Activated CD4-positive, alpha-beta T cell treated with anti-CD3 and anti-CD28 coated beads, Interleukin-2, amount 50 U/mL, for 24 hours (primary cell): ENCODE measurements at regions not wholly inside any gene's neighbourhood (a gene's known extent, or its start where the extent isn't known, plus 50 kb on each side); places are given as distances from the start of the nearest gene placed in this dataset.

Experiments used
- DNase-seq, 2 donors: peaks; one replicate each; pipeline ENCODE4 v3.0.0-alpha.2; 2020; ENCODE audit warnings: low read depth in 1 of 2, low spot score in 1 of 2

- no peak for DNase-seq
Observed at GRCh38 chr7:46007194-46007593, 86.1 kb upstream of the IGFBP3 start.

- no peak for DNase-seq
Observed at GRCh38 chr7:46006723-46007122, 85.7 kb upstream of the IGFBP3 start.

GRCh38 chr7:46006212-46006611 is 85.1 kb upstream of the IGFBP3 start:
- DNase-seq: no peak

GRCh38 chr7:46004965-46005364 is 83.9 kb upstream of the IGFBP3 start:
- no peak for DNase-seq

GRCh38 chr7:46003896-46004875 is 83.1 kb upstream of the IGFBP3 start:
- no peak for DNase-seq

- no peak for DNase-seq
Observed at GRCh38 chr7:46003161-46003560, 82.1 kb upstream of the IGFBP3 start.

GRCh38 chr7:46000513-46000912 is 79.4 kb upstream of the IGFBP3 start:
- no peak for DNase-seq

- no peak for DNase-seq
Observed at GRCh38 chr7:45999541-45999940, 78.5 kb upstream of the IGFBP3 start.

- no peak for DNase-seq
Observed at GRCh38 chr7:45998506-45998905, 77.4 kb upstream of the IGFBP3 start.

GRCh38 chr7:45993621-45994020 is 72.5 kb upstream of the IGFBP3 start:
- no peak for DNase-seq

GRCh38 chr7:45992826-45993225 is 71.8 kb upstream of the IGFBP3 start:
- no peak for DNase-seq

GRCh38 chr7:45990276-45990675 is 69.2 kb upstream of the IGFBP3 start:
- DNase-seq: no peak

GRCh38 chr7:45988405-45989057 is 67.5 kb upstream of the IGFBP3 start:
- no peak for DNase-seq

- no peak for DNase-seq
Observed at GRCh38 chr7:45987521-45988290, 66.6 kb upstream of the IGFBP3 start.

GRCh38 chr7:45986355-45987298 is 65.6 kb upstream of the IGFBP3 start:
- DNase-seq: no peak

GRCh38 chr7:45985902-45986301 is 64.8 kb upstream of the IGFBP3 start:
- DNase-seq: no peak

- DNase-seq: no peak
Observed at GRCh38 chr7:45984386-45985295, 63.6 kb upstream of the IGFBP3 start.

- no peak for DNase-seq
Observed at GRCh38 chr7:45983720-45984255, 62.7 kb upstream of the IGFBP3 start.
